PC-3 (cell line): ENCODE measurements at regions not wholly inside any gene's neighbourhood (a gene's known extent, or its start where the extent isn't known, plus 50 kb on each side); places are given as distances from the start of the nearest gene placed in this dataset.

Experiments
- ATAC-seq: fragments of 200-7000 bp; cut with Tn5 transposase; 2 replicates; pipeline ENCODE4 v1.9.1; 2020; ENCODE audit warnings: mild to moderate bottlenecking, moderate library complexity
- BruUV-seq: library from RNA; stranded (reverse); fragments of 400-500 nt; replicated peaks from 2 replicates; lab custom pipeline; 2021; lab: Mats Ljungman, UMichigan
- CTCF ChIA-PET: fragments of 300-600 bp; sonication (Branson Sonifier 250); formaldehyde crosslinking; loops from one replicate; lab custom pipeline; 2022; ENCODE audit warnings: antibody characterized with exemption; lab: Charles Lee
- POLR2A ChIA-PET: fragments of 300-600 bp; sonication (Branson Sonifier 250); formaldehyde crosslinking; loops from one replicate; lab custom pipeline; 2022; ENCODE audit warnings: antibody characterized with exemption; ENCODE audit not compliant: unreplicated experiment; lab: Charles Lee
- DNase-seq: peaks from one replicate; pipeline ENCODE4 v3.0.0-alpha.2; 2015
- H2AFZ ChIP-seq: fragments of 300-600 bp; sonication (generic); 2 replicates; pipeline ENCODE4 v1.6.0; 2016; ENCODE audit warnings: antibody characterized with exemption, low read length
- H3F3A ChIP-seq: fragments of 300-600 bp; sonication (generic); one replicate; pipeline ENCODE4 v1.6.0; 2017; ENCODE audit warnings: antibody characterized with exemption, low read length, control low read depth, mild to moderate bottlenecking; ENCODE audit not compliant: unreplicated experiment
- H3K27ac ChIP-seq: fragments of 300-600 bp; sonication (generic); 2 replicates; pipeline ENCODE4 v1.5.1; 2016; ENCODE audit warnings: mild to moderate bottlenecking, low read length
- H3K27me3 ChIP-seq: fragments of 300-600 bp; sonication (generic); 2 replicates; pipeline ENCODE4 v1.6.1; 2016; ENCODE audit warnings: low read length, mixed read lengths
- H3K36me3 ChIP-seq: fragments of 300-600 bp; sonication (generic); 2 replicates; pipeline ENCODE4 v1.6.1; 2016; ENCODE audit warnings: low read depth, mixed run types, low read length, mixed read lengths
- H3K4me1 ChIP-seq: fragments of 300-600 bp; sonication (generic); 2 replicates; pipeline ENCODE4 v1.5.1; 2016; ENCODE audit warnings: low read length; ENCODE audit not compliant: insufficient read depth
- H3K4me2 ChIP-seq: fragments of 300-600 bp; sonication (generic); 2 replicates; pipeline ENCODE4 v1.6.0; 2016; ENCODE audit warnings: low read length
- H3K4me3 ChIP-seq: fragments of 300-600 bp; sonication (generic); 2 replicates; pipeline ENCODE4 v1.5.1; 2016; ENCODE audit warnings: mild to moderate bottlenecking, low read length, mixed read lengths
- H3K79me2 ChIP-seq: fragments of 300-600 bp; sonication (generic); 2 replicates; pipeline ENCODE4 v1.6.1; 2017; ENCODE audit warnings: low read length, mixed read lengths
- H3K9ac ChIP-seq: fragments of 300-600 bp; sonication (generic); 2 replicates; pipeline ENCODE4 v1.6.0; 2016; ENCODE audit warnings: mild to moderate bottlenecking, low read length
- H3K9me2 ChIP-seq: fragments of 300-600 bp; sonication (generic); replicated peaks from 2 replicates; pipeline ENCODE4 v1.6.1; 2016; ENCODE audit warnings: mixed run types, low read length, mixed read lengths
- H3K9me3 ChIP-seq: fragments of 300-600 bp; sonication (generic); 2 replicates; pipeline ENCODE4 v1.6.1; 2016; ENCODE audit warnings: low read length, mixed read lengths
- H4K20me1 ChIP-seq: fragments of 300-600 bp; sonication (generic); 2 replicates; pipeline ENCODE4 v1.6.1; 2016; ENCODE audit warnings: low read length, mixed read lengths
- CTCF ChIP-seq: fragments of 300-600 bp; sonication (generic); conservative IDR thresholded peaks from 2 replicates; pipeline ENCODE4 v1.5.1; 2017; ENCODE audit warnings: antibody characterized with exemption, low read depth, mild to moderate bottlenecking, low read length
- EZH2 ChIP-seq: fragments of 300-600 bp; sonication (generic); IDR thresholded peaks from one replicate; pipeline ENCODE4 v1.6.1; 2017; ENCODE audit warnings: antibody characterized with exemption, mild to moderate bottlenecking, low read length; ENCODE audit not compliant: unreplicated experiment
- EZH2phosphoT487 ChIP-seq: fragments of 300-600 bp; sonication (generic); IDR thresholded peaks from 2 replicates; pipeline ENCODE4 v1.6.1; 2018; ENCODE audit warnings: mild to moderate bottlenecking, antibody characterized with exemption, low read length, borderline replicate concordance
- intact Hi-C: fragments of 100-400 bp; cut with micrococcal nuclease; formaldehyde crosslinking; loops from 2 replicates; pipeline ENCODE4 v1.9.0; 2023

GRCh38 chr5:73336366-73336765 is 112.2 kb downstream of the FOXD1 start:
- Histone ChIP-seq H3K9me2 (no peaks in the 10 kb centered on the region), H3K4me1 (peaks cover 20% of the 10 kb centered on the region), H3K36me3 (no peaks in the 10 kb centered on the region), H3K4me2 (no peak overlapping the region), H3F3A (no peaks in the 10 kb centered on the region), H3K4me3 (no peak overlapping the region), H3K9me3 (no peaks in the 10 kb centered on the region), H4K20me1 (no peaks in the 10 kb centered on the region), H2AFZ (no peak overlapping the region), H3K27ac (no peak overlapping the region), H3K79me2 (no peaks in the 10 kb centered on the region), H3K9ac (no peak overlapping the region), H3K27me3 (no peaks in the 10 kb centered on the region)
- TF ChIP-seq EZH2 (no peak), CTCF (no peak), EZH2phosphoT487 (no peak)
- no peak for DNase-seq
- BruUV-seq = no TSS peak
- CTCF ChIA-PET = no interaction called here
- no peak for ATAC-seq
- intact Hi-C loops = loop anchor here (10.0 kb wide), 1 partner anchor 98 kb away; no protein-coding TSS in a partner anchor
- POLR2A ChIA-PET = no interaction called here

GRCh38 chr5:73333944-73334703 is 114.5 kb downstream of the FOXD1 start:
- H3K79me2 ChIP-seq = no peaks in the 10 kb centered on the region
- peaks cover 18% of the 10 kb centered on the region for H3K4me1 ChIP-seq
- TF ChIP-seq EZH2 (no peak), EZH2phosphoT487 (no peak), CTCF (no peak)
- ATAC-seq = no peak
- H3F3A ChIP-seq = no peaks in the 10 kb centered on the region
- BruUV-seq = no TSS peak
- no peak overlapping the region for H3K27ac ChIP-seq
- no peak for DNase-seq
- H3K27me3 ChIP-seq = no peaks in the 10 kb centered on the region
- no peaks in the 10 kb centered on the region for H3K36me3 ChIP-seq
- H3K9me2 ChIP-seq = no peaks in the 10 kb centered on the region
- no peaks in the 10 kb centered on the region for H4K20me1 ChIP-seq
- ChIA-PET POLR2A (interaction anchor here (0.6 kb wide), 1 partner anchor 421 kb away, joined by 4 read pairs; no protein-coding TSS in a partner anchor), CTCF (no interaction called here)
- H3K9ac ChIP-seq = no peak overlapping the region
- no peaks in the 10 kb centered on the region for H3K9me3 ChIP-seq
- no peak overlapping the region for H3K4me3 ChIP-seq
- no peak overlapping the region for H2AFZ ChIP-seq
- intact Hi-C loops = loop anchor here (10.0 kb wide), 1 partner anchor 101 kb away; no protein-coding TSS in a partner anchor
- H3K4me2 ChIP-seq = peak overlapping the region; percentile 10; the same call in 1 of the 2 replicates

GRCh38 chr5:73330613-73331012 is 118.0 kb downstream of the FOXD1 start:
- no peaks in the 10 kb centered on the region for H3F3A ChIP-seq
- H3K4me1 ChIP-seq = peaks cover 18% of the 10 kb centered on the region
- no peaks in the 10 kb centered on the region for H3K9me3 ChIP-seq
- intact Hi-C loops = loop anchor here (10.0 kb wide), 1 partner anchor 104 kb away; no protein-coding TSS in a partner anchor
- no peak overlapping the region for H3K4me3 ChIP-seq
- ChIA-PET CTCF (no interaction called here), POLR2A (no interaction called here)
- BruUV-seq = no TSS peak
- no peak overlapping the region for H3K27ac ChIP-seq
- H3K79me2 ChIP-seq = no peaks in the 10 kb centered on the region
- H2AFZ ChIP-seq = no peak overlapping the region
- H3K36me3 ChIP-seq = no peaks in the 10 kb centered on the region
- no peak for DNase-seq
- no peak overlapping the region for H3K4me2 ChIP-seq
- H4K20me1 ChIP-seq = no peaks in the 10 kb centered on the region
- H3K9ac ChIP-seq = no peak overlapping the region
- no peaks in the 10 kb centered on the region for H3K27me3 ChIP-seq
- no peaks in the 10 kb centered on the region for H3K9me2 ChIP-seq
- no peak for TF ChIP-seq EZH2phosphoT487
- TF ChIP-seq CTCF = no peak
- TF ChIP-seq EZH2 = no peak
- ATAC-seq = no peak
